Sigmoid colon (tissue), 6 donors: ENCODE measurements at regions not wholly inside any gene's neighbourhood (a gene's known extent, or its start where the extent isn't known, plus 50 kb on each side); places are given as distances from the start of the nearest gene placed in this dataset.

Source experiments
- DNase-seq: peaks from one replicate; pipeline ENCODE4 v3.0.0-alpha.2; 2019
- H3K27ac ChIP-seq, 4 donors: fragments of 200-600 bp; sonication (generic); one replicate each; pipeline ENCODE4 v1.5.1; 2016 to 2019; ENCODE audit warnings: mild to moderate bottlenecking in 1 of 4
- H3K27me3 ChIP-seq, 3 donors: fragments of 200-600 bp; sonication (generic); one replicate each; pipeline ENCODE4 v1.5.1; 2019; ENCODE audit warnings: mild to moderate bottlenecking in 1 of 3
- H3K36me3 ChIP-seq, 4 donors: fragments of 200-600 bp; sonication (generic); one replicate each; pipeline ENCODE4 v1.5.1; 2016 to 2019
- H3K4me1 ChIP-seq, 4 donors: fragments of 200-600 bp; sonication (generic); one replicate each; pipeline ENCODE4 v1.5.1; 2017 to 2019
- H3K4me3 ChIP-seq, 4 donors: fragments of 200-600 bp; sonication (generic); one replicate each; pipeline ENCODE4 v1.5.1; 2017 to 2019; ENCODE audit warnings: mild to moderate bottlenecking in 2 of 4, moderate library complexity in 1 of 4
- H3K9me3 ChIP-seq, 4 donors: fragments of 200-600 bp in 3 of 4; sonication (generic) in 3 of 4; one replicate each; pipeline versions ENCODE4 v1.5.1 to v1.6.1; 2013 to 2019
- EP300 ChIP-seq, 4 donors: sonication (generic); formaldehyde crosslinking; IDR thresholded peaks; one replicate each; pipeline ENCODE4 v1.6.1; 2017; ENCODE audit warnings: antibody characterized with exemption in 4 of 4
- POLR2A ChIP-seq, 2 donors: fragments of 450-650 bp; IDR thresholded peaks; one replicate each; pipeline ENCODE4 v1.6.1; 2016; ENCODE audit warnings: antibody characterized with exemption in 2 of 2, mild to moderate bottlenecking in 2 of 2, moderate library complexity in 2 of 2
- POLR2AphosphoS5 ChIP-seq, 4 donors: sonication (generic); formaldehyde crosslinking; IDR thresholded peaks; one replicate each; pipeline ENCODE4 v1.6.1; 2017; ENCODE audit warnings: antibody characterized with exemption in 4 of 4
- WGBS, 2 donors: extraction: QIAGEN DNeasy Blood & Tissue Kit; methylation state at CpG; one replicate each; pipeline ENCODE4 v1.1.7; 2013; 5-methylcytosine and 5-hydroxymethylcytosine counted together
- intact Hi-C: fragments of 100-400 bp; cut with DNase I; formaldehyde crosslinking; loops from one replicate; pipeline ENCODE4 v1.15.1; 2023
- TF ChIP-seq, protein P1 (sequence below), 4 experiments: fragments of 450-650 bp in 3 of 4; fragments of 200-600 bp in 1 of 4; IDR thresholded peaks; one replicate each; pipeline ENCODE4 v1.5.1; 2016 to 2019; ENCODE audit warnings: antibody characterized with exemption in 4 of 4, mild to moderate bottlenecking in 3 of 4, moderate library complexity in 2 of 4
- donor health status: healthy with polysubstance abuse.
- donor health status: healthy.

- Histone ChIP-seq H3K4me3 (no peak overlapping the region), H3K27me3 (no peaks in the 10 kb centered on the region), H3K27ac (no peak overlapping the region), H3K36me3 (no peaks in the 10 kb centered on the region), H3K9me3 (no peaks in the 10 kb centered on the region), H3K4me1 (no peaks in the 10 kb centered on the region)
- DNase-seq: no peak
- TF ChIP-seq, protein P1, sequence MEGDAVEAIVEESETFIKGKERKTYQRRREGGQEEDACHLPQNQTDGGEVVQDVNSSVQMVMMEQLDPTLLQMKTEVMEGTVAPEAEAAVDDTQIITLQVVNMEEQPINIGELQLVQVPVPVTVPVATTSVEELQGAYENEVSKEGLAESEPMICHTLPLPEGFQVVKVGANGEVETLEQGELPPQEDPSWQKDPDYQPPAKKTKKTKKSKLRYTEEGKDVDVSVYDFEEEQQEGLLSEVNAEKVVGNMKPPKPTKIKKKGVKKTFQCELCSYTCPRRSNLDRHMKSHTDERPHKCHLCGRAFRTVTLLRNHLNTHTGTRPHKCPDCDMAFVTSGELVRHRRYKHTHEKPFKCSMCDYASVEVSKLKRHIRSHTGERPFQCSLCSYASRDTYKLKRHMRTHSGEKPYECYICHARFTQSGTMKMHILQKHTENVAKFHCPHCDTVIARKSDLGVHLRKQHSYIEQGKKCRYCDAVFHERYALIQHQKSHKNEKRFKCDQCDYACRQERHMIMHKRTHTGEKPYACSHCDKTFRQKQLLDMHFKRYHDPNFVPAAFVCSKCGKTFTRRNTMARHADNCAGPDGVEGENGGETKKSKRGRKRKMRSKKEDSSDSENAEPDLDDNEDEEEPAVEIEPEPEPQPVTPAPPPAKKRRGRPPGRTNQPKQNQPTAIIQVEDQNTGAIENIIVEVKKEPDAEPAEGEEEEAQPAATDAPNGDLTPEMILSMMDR (IDR thresholded peaks at IDR 0.05): no peak
- TF ChIP-seq EP300 (IDR thresholded peaks at IDR 0.05) (no peak), POLR2AphosphoS5 (IDR thresholded peaks at IDR 0.05) (no peak), POLR2A (IDR thresholded peaks at IDR 0.05) (no peak)
- intact Hi-C loops: no loop called here
Measured at GRCh38 chr6:139449611-139450000, 75.2 kb upstream of the CITED2 start.

GRCh38 chr6:139448998-139449610, 74.7 kb upstream of the CITED2 start:
- no peaks in the 10 kb centered on the region for H3K4me1 ChIP-seq
- TF ChIP-seq POLR2AphosphoS5 (IDR thresholded peaks at IDR 0.05) (no peak), EP300 (IDR thresholded peaks at IDR 0.05) (no peak), POLR2A (IDR thresholded peaks at IDR 0.05) (no peak)
- TF ChIP-seq, protein P1 (IDR thresholded peaks at IDR 0.05): no peak
- intact Hi-C loops: no loop called here
- no peaks in the 10 kb centered on the region for H3K36me3 ChIP-seq
- H3K27ac ChIP-seq: no peak overlapping the region
- no peak overlapping the region for H3K4me3 ChIP-seq
- DNase-seq: no peak
- H3K27me3 ChIP-seq: no peaks in the 10 kb centered on the region
- 68 to 74% methylated on average over 4 of the region's 4 CpGs for WGBS, 2 donors
- no peaks in the 10 kb centered on the region for H3K9me3 ChIP-seq

- H3K9me3 ChIP-seq: no peaks in the 10 kb centered on the region
- H3K4me3 ChIP-seq: no peak overlapping the region
- H3K27ac ChIP-seq: no peak overlapping the region
- WGBS, 2 donors: 83 to 97% methylated on average over 2 of the region's 2 CpGs
- H3K27me3 ChIP-seq: no peaks in the 10 kb centered on the region
- TF ChIP-seq POLR2A (IDR thresholded peaks at IDR 0.05) (no peak), EP300 (IDR thresholded peaks at IDR 0.05) (no peak), POLR2AphosphoS5 (IDR thresholded peaks at IDR 0.05) (no peak)
- TF ChIP-seq, protein P1 (IDR thresholded peaks at IDR 0.05): no peak
- intact Hi-C loops: no loop called here
- H3K36me3 ChIP-seq: no peaks in the 10 kb centered on the region
- DNase-seq: no peak
- H3K4me1 ChIP-seq: peaks cover 0 to 1% (median 0%) of the 10 kb centered on the region in 4 donors
Measured at GRCh38 chr6:139448051-139448649, 73.7 kb upstream of the CITED2 start.

DNA sequence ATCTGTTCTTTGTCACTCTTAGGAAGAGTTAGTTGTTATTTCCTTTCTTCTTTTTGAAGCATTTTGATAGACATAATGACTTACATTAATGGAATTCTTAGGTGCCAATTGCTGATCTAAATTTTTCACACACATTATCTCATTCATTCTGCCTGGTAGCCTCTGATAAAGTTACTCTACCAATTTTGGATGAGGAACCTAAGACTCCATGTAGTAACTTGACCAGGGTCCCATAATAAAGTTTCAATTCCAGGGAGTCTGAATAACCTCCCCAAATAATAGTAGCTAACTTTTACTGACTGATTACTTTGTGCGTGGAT, 73.2 kb upstream of the CITED2 start:
- Histone ChIP-seq H3K36me3 (no peaks in the 10 kb centered on the region), H3K4me1 (peaks cover 0 to 3% (median 0%) of the 10 kb centered on the region in 4 donors), H3K4me3 (no peak overlapping the region), H3K27me3 (no peaks in the 10 kb centered on the region), H3K9me3 (no peaks in the 10 kb centered on the region), H3K27ac (no peak overlapping the region)
- WGBS, 2 donors: 96 to 99% methylated on average over 1 of the region's 1 CpG
- TF ChIP-seq, protein P1 (IDR thresholded peaks at IDR 0.05): no peak
- TF ChIP-seq POLR2A (IDR thresholded peaks at IDR 0.05) (no peak), POLR2AphosphoS5 (IDR thresholded peaks at IDR 0.05) (no peak), EP300 (IDR thresholded peaks at IDR 0.05) (no peak)
- no peak for DNase-seq
- intact Hi-C loops: no loop called here
